ENCODE measurements at regions not wholly inside any gene's neighbourhood (a gene's known extent, or its start where the extent isn't known, plus 50 kb on each side); places are given as distances from the start of the nearest gene placed in this dataset.

- TF ChIP-seq MAX (IDR thresholded peaks at IDR 0.05), result no peak
- no peak for TF ChIP-seq TCF12 (IDR thresholded peaks at IDR 0.05; ENCODE audit: low read depth)
- no peak for TF ChIP-seq CREB1 (IDR thresholded peaks at IDR 0.05; ENCODE audit: low read depth)
- TF ChIP-seq RAD21 (IDR thresholded peaks at IDR 0.05; ENCODE audit: low read depth), result no peak
- TF ChIP-seq YY1 (IDR thresholded peaks at IDR 0.05; ENCODE audit: low read depth), result no peak
- no peak for TF ChIP-seq FOXM1 (IDR thresholded peaks at IDR 0.05; ENCODE audit: borderline replicate concordance, low read depth)
- TF ChIP-seq TEAD4 (IDR thresholded peaks at IDR 0.05), result no peak
- no peak for TF ChIP-seq EP300 (IDR thresholded peaks at IDR 0.05; ENCODE audit: borderline replicate concordance)
- TF ChIP-seq CEBPB (IDR thresholded peaks at IDR 0.05), result no peak
- TF ChIP-seq NFIC (IDR thresholded peaks at IDR 0.05), result no peak
- TF ChIP-seq ZBTB7A (IDR thresholded peaks at IDR 0.05; ENCODE audit: low read depth), result no peak
- no peak for TF ChIP-seq USF1 (IDR thresholded peaks at IDR 0.05)
- TF ChIP-seq REST (IDR thresholded peaks at IDR 0.05; ENCODE audit: low read depth), result no peak
- no peak for TF ChIP-seq TAF1 (IDR thresholded peaks at IDR 0.05; ENCODE audit: low read depth)
- no peak for TF ChIP-seq EGR1 (IDR thresholded peaks at IDR 0.05)
These were observed 192.2 kb upstream of the DTNBP1 start for GRCh38 chr6:15854826-15855710.

- no peak for TF ChIP-seq REST (IDR thresholded peaks at IDR 0.05; ENCODE audit: low read depth)
- no peak for TF ChIP-seq MAX (IDR thresholded peaks at IDR 0.05)
- TF ChIP-seq EP300 (IDR thresholded peaks at IDR 0.05; ENCODE audit: borderline replicate concordance), result no peak
- TF ChIP-seq CEBPB (IDR thresholded peaks at IDR 0.05), result no peak
- TF ChIP-seq TEAD4 (IDR thresholded peaks at IDR 0.05), result no peak
- no peak for TF ChIP-seq TCF12 (IDR thresholded peaks at IDR 0.05; ENCODE audit: low read depth)
- TF ChIP-seq RAD21 (IDR thresholded peaks at IDR 0.05; ENCODE audit: low read depth), result no peak
- TF ChIP-seq FOXM1 (IDR thresholded peaks at IDR 0.05; ENCODE audit: borderline replicate concordance, low read depth), result no peak
- no peak for TF ChIP-seq YY1 (IDR thresholded peaks at IDR 0.05; ENCODE audit: low read depth)
- TF ChIP-seq ZBTB7A (IDR thresholded peaks at IDR 0.05; ENCODE audit: low read depth), result no peak
- TF ChIP-seq EGR1 (IDR thresholded peaks at IDR 0.05), result no peak
- TF ChIP-seq NFIC (IDR thresholded peaks at IDR 0.05), result no peak
- no peak for TF ChIP-seq TAF1 (IDR thresholded peaks at IDR 0.05; ENCODE audit: low read depth)
- no peak for TF ChIP-seq CREB1 (IDR thresholded peaks at IDR 0.05; ENCODE audit: low read depth)
- TF ChIP-seq USF1 (IDR thresholded peaks at IDR 0.05), result no peak
These were observed 191.6 kb upstream of the DTNBP1 start for GRCh38 chr6:15854378-15854777.

- TF ChIP-seq RAD21 (IDR thresholded peaks at IDR 0.05; ENCODE audit: low read depth), result no peak
- TF ChIP-seq EGR1 (IDR thresholded peaks at IDR 0.05), result no peak
- TF ChIP-seq TCF12 (IDR thresholded peaks at IDR 0.05; ENCODE audit: low read depth), result no peak
- TF ChIP-seq MAX (IDR thresholded peaks at IDR 0.05), result no peak
- TF ChIP-seq REST (IDR thresholded peaks at IDR 0.05; ENCODE audit: low read depth), result no peak
- no peak for TF ChIP-seq EP300 (IDR thresholded peaks at IDR 0.05; ENCODE audit: borderline replicate concordance)
- no peak for TF ChIP-seq USF1 (IDR thresholded peaks at IDR 0.05)
- no peak for TF ChIP-seq YY1 (IDR thresholded peaks at IDR 0.05; ENCODE audit: low read depth)
- TF ChIP-seq NFIC (IDR thresholded peaks at IDR 0.05), result no peak
- no peak for TF ChIP-seq ZBTB7A (IDR thresholded peaks at IDR 0.05; ENCODE audit: low read depth)
- TF ChIP-seq TEAD4 (IDR thresholded peaks at IDR 0.05), result no peak
- no peak for TF ChIP-seq CEBPB (IDR thresholded peaks at IDR 0.05)
These were observed 190.4 kb upstream of the DTNBP1 start for GRCh38 chr6:15853259-15853658.
